GM18502 (cell line): ENCODE measurements at regions not wholly inside any gene's neighbourhood (a gene's known extent, or its start where the extent isn't known, plus 50 kb on each side); places are given as distances from the start of the nearest gene placed in this dataset.
"Not testable (repeated sequence)": the region's sequence is repeated elsewhere in the genome, so short reads cannot be mapped to it uniquely, and the experiment has no call there.

ENCODE experiments used
- ATAC-seq: cut with Tn5 transposase; IDR thresholded peaks from one replicate; pipeline ENCODE4 v1.9.1; 2021; ENCODE audit warnings: mild to moderate bottlenecking; ENCODE audit not compliant: unreplicated experiment, poor library complexity

- no peak for ATAC-seq
Observed at GRCh38 chr15:96629511-96629910, 299.0 kb downstream of the NR2F2 start.

DNA sequence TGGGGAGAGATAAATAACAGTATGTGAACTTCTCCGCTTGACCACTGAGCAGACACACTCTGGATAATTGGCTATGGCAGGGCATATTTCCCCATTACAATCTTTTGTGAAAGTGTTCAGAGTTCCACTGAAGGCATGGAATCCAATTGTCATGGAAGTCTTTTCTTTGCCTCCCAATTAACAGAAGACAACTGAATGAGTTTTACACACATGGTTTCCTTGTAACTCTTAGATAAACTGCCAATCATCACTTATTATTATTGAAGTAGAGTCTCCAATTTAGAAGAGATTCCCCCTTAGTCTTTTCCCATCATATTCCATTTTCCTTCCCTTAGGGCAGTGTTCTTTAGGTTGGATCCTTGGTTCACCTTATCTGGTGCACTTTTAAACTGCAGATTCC lies 308.3 kb downstream of the NR2F2 start:
- ATAC-seq = no peak

GRCh38 chr15:96645796-96646195 lies 315.3 kb downstream of the NR2F2 start:
- ATAC-seq = no peak

DNA sequence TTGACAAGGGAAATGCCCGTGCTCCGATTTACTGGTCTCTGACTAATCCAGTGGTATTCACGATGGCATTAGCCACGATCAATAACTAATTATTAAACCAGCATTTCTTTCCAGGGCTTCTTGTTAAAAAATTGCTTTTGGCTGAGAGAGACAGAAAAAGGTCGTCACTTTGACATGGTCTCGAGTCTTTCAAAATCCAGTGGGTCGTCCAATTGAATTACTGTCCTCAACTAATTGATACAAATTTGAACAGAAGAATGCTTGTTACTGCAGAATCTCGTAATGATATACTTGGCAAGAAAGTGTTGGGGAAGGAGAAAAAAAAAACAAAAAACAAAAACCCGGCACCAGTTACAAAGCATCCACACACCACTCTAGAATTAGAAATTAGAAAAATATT lies 318.4 kb downstream of the NR2F2 start:
- ATAC-seq = no peak

- ATAC-seq = no peak
Observed at GRCh38 chr15:96657096-96657495, 326.6 kb downstream of the NR2F2 start.

- not testable (repeated sequence) for ATAC-seq
Observed at GRCh38 chr15:96666979-96667378, 336.5 kb downstream of the NR2F2 start.

DNA sequence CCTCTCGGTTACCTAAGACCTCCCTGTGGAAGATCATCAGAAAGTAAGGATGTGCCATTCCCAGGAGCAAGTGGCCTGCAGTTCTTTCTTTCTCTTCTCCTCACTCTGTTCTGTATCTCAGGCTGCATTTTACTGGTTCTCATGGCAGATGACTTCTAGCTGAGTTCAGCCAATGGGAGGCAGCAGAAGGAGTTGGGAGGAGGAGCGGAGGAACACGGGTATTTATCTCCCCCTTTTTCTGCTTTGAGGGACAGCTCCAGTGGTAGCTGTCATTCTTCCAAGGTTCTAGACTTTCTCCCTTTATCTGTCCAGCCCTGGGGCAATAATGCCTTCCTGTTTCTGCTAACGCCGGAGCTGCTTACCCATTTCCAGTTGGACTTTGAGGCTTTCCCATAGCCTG lies 339.9 kb downstream of the NR2F2 start:
- ATAC-seq = no peak

GRCh38 chr15:96672629-96673028 lies 342.1 kb downstream of the NR2F2 start:
- no peak for ATAC-seq

DNA sequence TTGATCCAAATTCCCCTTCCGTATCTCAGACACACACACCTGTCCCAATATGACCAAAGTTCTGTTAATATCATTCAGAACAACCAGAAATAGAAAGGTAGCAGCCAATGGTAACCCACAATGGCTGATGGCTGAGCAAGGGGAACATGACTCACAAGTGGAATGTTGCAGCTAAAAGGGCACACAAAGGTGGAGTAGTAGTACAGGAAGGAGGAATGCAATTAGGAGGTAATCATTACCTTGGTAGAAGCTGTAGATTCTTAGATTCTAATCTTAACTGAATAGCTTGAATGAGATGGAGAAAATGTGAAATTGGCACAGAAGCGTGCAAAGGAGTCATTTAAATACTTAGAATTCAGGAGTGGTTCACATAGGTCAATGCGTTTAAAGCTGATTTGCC lies 347.9 kb downstream of the NR2F2 start:
- no peak for ATAC-seq

DNA sequence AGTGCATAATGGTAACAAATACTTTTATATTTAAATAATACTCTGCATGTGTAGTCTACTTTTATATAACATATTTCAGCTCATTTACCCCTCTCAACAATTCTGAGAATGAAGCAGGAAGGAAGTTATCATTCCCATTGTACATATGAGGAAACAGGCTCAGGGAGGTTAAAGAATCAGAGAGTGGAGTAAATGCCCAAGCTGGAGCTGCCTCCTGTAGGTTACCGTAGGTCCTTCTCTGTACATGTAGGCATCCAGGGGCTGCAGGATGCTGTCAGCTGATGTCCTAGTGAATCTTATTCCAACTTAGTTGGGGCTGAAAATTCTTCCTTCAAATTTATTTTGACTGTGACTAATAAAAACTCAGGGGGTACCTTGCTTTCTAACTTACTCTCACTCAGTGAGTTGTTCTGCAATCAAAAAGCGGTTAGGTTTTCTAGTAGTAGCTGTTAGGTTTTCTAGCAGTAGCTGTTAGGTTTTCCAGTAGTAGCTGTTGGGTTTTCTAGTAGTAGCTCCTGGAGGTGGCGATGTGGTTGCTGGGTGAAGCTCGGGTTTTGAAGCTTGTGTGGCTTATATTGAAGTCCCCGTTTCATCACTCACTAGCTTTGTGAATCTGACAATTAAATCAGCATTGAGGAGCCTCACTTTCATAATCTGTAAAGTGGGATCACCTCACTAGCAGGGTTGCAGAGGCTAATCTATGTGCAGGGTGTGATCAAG lies 357.0 kb downstream of the NR2F2 start:
- ATAC-seq = no peak

- no peak for ATAC-seq
Observed at GRCh38 chr15:96690733-96691132, 360.2 kb downstream of the NR2F2 start.

- ATAC-seq = no peak
Observed at GRCh38 chr15:96692826-96693225, 362.3 kb downstream of the NR2F2 start.

- ATAC-seq = no peak
Observed at GRCh38 chr15:96693515-96693914, 363.0 kb downstream of the NR2F2 start.

GRCh38 chr15:96693990-96694517 lies 363.6 kb downstream of the NR2F2 start:
- ATAC-seq = no peak

GRCh38 chr15:96695426-96695825 lies 364.9 kb downstream of the NR2F2 start:
- no peak for ATAC-seq

GRCh38 chr15:96699871-96700401 lies 369.4 kb downstream of the NR2F2 start:
- ATAC-seq = no peak

- no peak for ATAC-seq
Observed at GRCh38 chr15:96700555-96700954, 370.1 kb downstream of the NR2F2 start.

- ATAC-seq = no peak
Observed at GRCh38 chr15:96701443-96701842, 370.9 kb downstream of the NR2F2 start.

DNA sequence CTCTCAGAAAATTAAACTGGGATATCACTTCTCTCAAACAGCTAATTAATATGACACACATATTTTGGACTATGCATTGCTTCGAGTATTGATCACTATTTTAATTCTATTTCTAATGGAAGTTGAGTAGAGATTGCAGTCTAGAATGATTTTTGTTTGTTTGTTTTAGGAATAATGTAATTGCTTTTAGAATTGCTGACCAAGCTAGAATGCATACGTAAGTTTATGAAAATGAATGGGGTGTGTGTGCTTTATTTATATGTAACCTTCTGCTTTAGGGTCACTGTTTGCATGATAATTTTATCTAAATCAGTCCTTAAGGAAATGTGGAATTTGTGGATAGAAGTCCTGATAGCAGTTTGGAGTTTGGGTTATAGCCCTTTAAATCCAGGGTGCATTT lies 371.4 kb downstream of the NR2F2 start:
- ATAC-seq = no peak

DNA sequence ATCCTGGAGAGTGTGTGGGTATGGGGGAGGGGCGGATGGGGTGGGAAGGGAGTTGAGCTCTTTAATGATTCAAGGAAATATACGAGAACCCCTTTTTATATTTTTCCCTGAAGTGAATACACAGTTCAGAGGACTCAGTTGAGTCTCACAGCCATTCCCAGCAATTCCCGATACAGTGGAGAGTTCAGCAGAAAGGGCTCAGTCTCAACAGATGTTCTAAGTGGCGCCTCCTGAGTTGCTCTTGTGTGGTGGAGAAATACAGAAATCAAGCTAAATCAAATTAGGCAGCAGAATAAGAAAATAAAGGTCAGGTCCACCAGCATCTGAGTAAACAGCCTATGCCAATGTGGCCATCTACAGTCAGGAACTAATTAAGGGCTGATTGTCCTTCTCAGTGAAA lies 372.1 kb downstream of the NR2F2 start:
- no peak for ATAC-seq

- ATAC-seq = no peak
Observed at GRCh38 chr15:96703091-96703490, 372.6 kb downstream of the NR2F2 start.
